PC-9 (cell line): ENCODE measurements at regions not wholly inside any gene's neighbourhood (a gene's known extent, or its start where the extent isn't known, plus 50 kb on each side); places are given as distances from the start of the nearest gene placed in this dataset.

Source experiments
- BruUV-seq: library from RNA; stranded (reverse); fragments of 400-500 nt; replicated peaks from 2 replicates; lab custom pipeline; 2021; lab: Mats Ljungman, UMichigan
- CTCF ChIA-PET: fragments of 300-600 bp; sonication (Branson Sonifier 250); formaldehyde crosslinking; loops from one replicate; lab custom pipeline; 2022; ENCODE audit warnings: antibody characterized with exemption; lab: Charles Lee
- POLR2A ChIA-PET: fragments of 300-600 bp; sonication (Branson Sonifier 250); formaldehyde crosslinking; loops from one replicate; lab custom pipeline; 2022; ENCODE audit warnings: antibody characterized with exemption; ENCODE audit not compliant: unreplicated experiment; lab: Charles Lee
- DNase-seq, 2 experiments: peaks; one replicate each; pipeline versions ENCODE4 v3.0.0 to v3.0.0-alpha.2; 2015 to 2022; ENCODE audit warnings: mixed read lengths in 1 of 2
- H2AFZ ChIP-seq: fragments of 200-600 bp; sonication (generic); 2 replicates; pipeline ENCODE4 v1.8.1; 2017; ENCODE audit warnings: antibody characterized with exemption
- H3F3A ChIP-seq: fragments of 200-600 bp; sonication (generic); 2 replicates; pipeline ENCODE4 v1.8.1; 2017; ENCODE audit warnings: antibody characterized with exemption, mild to moderate bottlenecking, low read depth; ENCODE audit not compliant: insufficient read depth
- H3K27ac ChIP-seq: fragments of 200-600 bp; sonication (generic); 2 replicates; pipeline ENCODE4 v1.6.1; 2016; ENCODE audit warnings: mixed run types
- H3K27me3 ChIP-seq: fragments of 200-600 bp; sonication (generic); 2 replicates; pipeline ENCODE4 v1.6.1; 2016; ENCODE audit warnings: low read depth, mixed run types; ENCODE audit not compliant: insufficient read depth
- H3K36me3 ChIP-seq: fragments of 200-600 bp; sonication (generic); 2 replicates; pipeline ENCODE4 v1.6.1; 2016; ENCODE audit warnings: low read depth, mixed run types
- H3K4me1 ChIP-seq: fragments of 200-600 bp; sonication (generic); replicated peaks from 2 replicates; pipeline ENCODE4 v1.6.1; 2016; ENCODE audit warnings: mixed run types; ENCODE audit not compliant: insufficient read depth
- H3K4me2 ChIP-seq: fragments of 200-600 bp; sonication (generic); 2 replicates; pipeline ENCODE4 v1.6.1; 2017; ENCODE audit warnings: mixed run types
- H3K4me3 ChIP-seq: fragments of 200-600 bp; sonication (generic); 2 replicates; pipeline ENCODE4 v1.6.1; 2016; ENCODE audit warnings: mixed run types
- H3K79me2 ChIP-seq: fragments of 200-600 bp; sonication (generic); 2 replicates; pipeline ENCODE4 v1.6.1; 2017; ENCODE audit warnings: low read depth, mixed run types
- H3K9me2 ChIP-seq: fragments of 200-600 bp; sonication (generic); 2 replicates; pipeline ENCODE4 v1.8.1; 2017; ENCODE audit warnings: mild to moderate bottlenecking; ENCODE audit not compliant: insufficient read depth
- H3K9me3 ChIP-seq: fragments of 200-600 bp; sonication (generic); 2 replicates; pipeline ENCODE4 v1.8.1; 2016; ENCODE audit warnings: low read depth; ENCODE audit not compliant: insufficient read depth
- H4K20me1 ChIP-seq: fragments of 200-600 bp; sonication (generic); 2 replicates; pipeline ENCODE4 v1.8.1; 2017; ENCODE audit not compliant: insufficient read depth
- EZH2 ChIP-seq: fragments of 200-600 bp; sonication (generic); IDR thresholded peaks from 2 replicates; pipeline ENCODE4 v1.8.0; 2017; ENCODE audit warnings: antibody characterized with exemption, low read depth
- intact Hi-C: fragments of 100-400 bp; cut with micrococcal nuclease; formaldehyde crosslinking; loops from one replicate; pipeline ENCODE4 v1.10.0; 2022; ENCODE audit not compliant: unreplicated experiment
- TF ChIP-seq, protein P1 (sequence below): fragments of 200-600 bp; sonication (generic); conservative IDR thresholded peaks from 2 replicates; pipeline ENCODE4 v1.6.1; 2017; ENCODE audit warnings: mixed run types, antibody characterized with exemption, mild to moderate bottlenecking, moderate library complexity

DNA sequence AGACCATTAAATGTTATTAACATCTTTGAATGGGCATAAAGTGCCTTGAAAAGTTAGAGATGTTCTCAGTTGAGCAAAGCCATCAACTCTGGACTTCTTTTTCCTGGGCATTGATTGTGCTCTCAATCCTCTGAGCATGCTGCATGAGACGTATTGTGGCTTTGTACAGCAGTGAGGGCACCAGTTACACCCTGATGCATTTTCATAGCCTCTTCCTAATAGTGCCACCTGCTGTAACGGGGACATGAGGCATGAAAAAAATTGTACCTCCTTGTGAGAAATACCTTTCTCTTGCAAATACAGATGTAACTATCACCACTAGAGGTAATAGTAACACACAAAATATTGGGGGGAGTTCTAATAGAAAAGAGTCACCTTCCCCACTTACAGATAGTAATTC is 697.5 kb downstream of the TMEM182 start:
- Histone ChIP-seq H3F3A (no peaks in the 10 kb centered on the region), H3K4me3 (no peak overlapping the region), H3K36me3 (no peaks in the 10 kb centered on the region), H3K27ac (no peak overlapping the region), H4K20me1 (no peaks in the 10 kb centered on the region), H2AFZ (no peak overlapping the region), H3K9me3 (no peaks in the 10 kb centered on the region), H3K27me3 (no peaks in the 10 kb centered on the region), H3K4me1 (no peaks in the 10 kb centered on the region), H3K79me2 (no peaks in the 10 kb centered on the region), H3K9me2 (no peaks in the 10 kb centered on the region), H3K4me2 (no peak overlapping the region)
- ChIA-PET CTCF (no interaction called here), POLR2A (no interaction called here)
- DNase-seq, result no peak
- no TSS peak for BruUV-seq
- intact Hi-C loops, result no loop called here
- TF ChIP-seq, protein P1, sequence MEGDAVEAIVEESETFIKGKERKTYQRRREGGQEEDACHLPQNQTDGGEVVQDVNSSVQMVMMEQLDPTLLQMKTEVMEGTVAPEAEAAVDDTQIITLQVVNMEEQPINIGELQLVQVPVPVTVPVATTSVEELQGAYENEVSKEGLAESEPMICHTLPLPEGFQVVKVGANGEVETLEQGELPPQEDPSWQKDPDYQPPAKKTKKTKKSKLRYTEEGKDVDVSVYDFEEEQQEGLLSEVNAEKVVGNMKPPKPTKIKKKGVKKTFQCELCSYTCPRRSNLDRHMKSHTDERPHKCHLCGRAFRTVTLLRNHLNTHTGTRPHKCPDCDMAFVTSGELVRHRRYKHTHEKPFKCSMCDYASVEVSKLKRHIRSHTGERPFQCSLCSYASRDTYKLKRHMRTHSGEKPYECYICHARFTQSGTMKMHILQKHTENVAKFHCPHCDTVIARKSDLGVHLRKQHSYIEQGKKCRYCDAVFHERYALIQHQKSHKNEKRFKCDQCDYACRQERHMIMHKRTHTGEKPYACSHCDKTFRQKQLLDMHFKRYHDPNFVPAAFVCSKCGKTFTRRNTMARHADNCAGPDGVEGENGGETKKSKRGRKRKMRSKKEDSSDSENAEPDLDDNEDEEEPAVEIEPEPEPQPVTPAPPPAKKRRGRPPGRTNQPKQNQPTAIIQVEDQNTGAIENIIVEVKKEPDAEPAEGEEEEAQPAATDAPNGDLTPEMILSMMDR, result no peak
- TF ChIP-seq EZH2, result no peak

GRCh38 chr2:103462101-103462500 is 700.3 kb downstream of the TMEM182 start:
- ChIA-PET POLR2A (no interaction called here), CTCF (no interaction called here)
- Histone ChIP-seq H3K4me3 (no peak overlapping the region), H3K9me3 (no peaks in the 10 kb centered on the region), H3K9me2 (no peaks in the 10 kb centered on the region), H3K27ac (no peak overlapping the region), H3K4me2 (no peak overlapping the region), H2AFZ (no peak overlapping the region), H3K4me1 (no peaks in the 10 kb centered on the region), H3K79me2 (no peaks in the 10 kb centered on the region), H3K27me3 (0 out of 2 replicates have a peak, but pooled peaks cover 7% of the 10 kb centered on the region), H3F3A (no peaks in the 10 kb centered on the region), H4K20me1 (no peaks in the 10 kb centered on the region), H3K36me3 (no peaks in the 10 kb centered on the region)
- DNase-seq, result no peak
- no peak for TF ChIP-seq EZH2
- TF ChIP-seq, protein P1, result no peak
- no TSS peak for BruUV-seq
- intact Hi-C loops, result no loop called here

- POLR2A ChIA-PET, result no interaction called here
Measured at GRCh38 chr2:103462712-103463111, 700.9 kb downstream of the TMEM182 start.

More at GRCh38 chr2:103462712-103463111, 700.9 kb downstream of the TMEM182 start:
- BruUV-seq, result no TSS peak
- CTCF ChIA-PET, result no interaction called here
- H3K4me1 ChIP-seq, result no peaks in the 10 kb centered on the region
- no peak overlapping the region for H3K27ac ChIP-seq
- no peak overlapping the region for H3K4me2 ChIP-seq
- H3K9me3 ChIP-seq, result no peaks in the 10 kb centered on the region
- no peak for TF ChIP-seq EZH2
- TF ChIP-seq, protein P1, result no peak
- no peaks in the 10 kb centered on the region for H3F3A ChIP-seq
- H3K27me3 ChIP-seq, result 0 out of 2 replicates have a peak, but pooled peaks cover 7% of the 10 kb centered on the region
- H4K20me1 ChIP-seq, result no peaks in the 10 kb centered on the region
- no peak for DNase-seq
- H2AFZ ChIP-seq, result no peak overlapping the region
- H3K9me2 ChIP-seq, result no peaks in the 10 kb centered on the region
- no peak overlapping the region for H3K4me3 ChIP-seq
- intact Hi-C loops, result no loop called here
- no peaks in the 10 kb centered on the region for H3K79me2 ChIP-seq
- H3K36me3 ChIP-seq, result no peaks in the 10 kb centered on the region
